ENCODE measurements at regions not wholly inside any gene's neighbourhood (a gene's known extent, or its start where the extent isn't known, plus 50 kb on each side); places are given as distances from the start of the nearest gene placed in this dataset.

GRCh38 chr2:183522489-183523266 is 398.4 kb downstream of the NUP35 start:
- TF ChIP-seq, protein P1, sequence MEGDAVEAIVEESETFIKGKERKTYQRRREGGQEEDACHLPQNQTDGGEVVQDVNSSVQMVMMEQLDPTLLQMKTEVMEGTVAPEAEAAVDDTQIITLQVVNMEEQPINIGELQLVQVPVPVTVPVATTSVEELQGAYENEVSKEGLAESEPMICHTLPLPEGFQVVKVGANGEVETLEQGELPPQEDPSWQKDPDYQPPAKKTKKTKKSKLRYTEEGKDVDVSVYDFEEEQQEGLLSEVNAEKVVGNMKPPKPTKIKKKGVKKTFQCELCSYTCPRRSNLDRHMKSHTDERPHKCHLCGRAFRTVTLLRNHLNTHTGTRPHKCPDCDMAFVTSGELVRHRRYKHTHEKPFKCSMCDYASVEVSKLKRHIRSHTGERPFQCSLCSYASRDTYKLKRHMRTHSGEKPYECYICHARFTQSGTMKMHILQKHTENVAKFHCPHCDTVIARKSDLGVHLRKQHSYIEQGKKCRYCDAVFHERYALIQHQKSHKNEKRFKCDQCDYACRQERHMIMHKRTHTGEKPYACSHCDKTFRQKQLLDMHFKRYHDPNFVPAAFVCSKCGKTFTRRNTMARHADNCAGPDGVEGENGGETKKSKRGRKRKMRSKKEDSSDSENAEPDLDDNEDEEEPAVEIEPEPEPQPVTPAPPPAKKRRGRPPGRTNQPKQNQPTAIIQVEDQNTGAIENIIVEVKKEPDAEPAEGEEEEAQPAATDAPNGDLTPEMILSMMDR (conservative IDR thresholded peaks at IDR 0.05) = no peak
- no peak overlapping the region for H3K27ac ChIP-seq

- H3K27ac ChIP-seq = no peak overlapping the region
- TF ChIP-seq, protein P1 (conservative IDR thresholded peaks at IDR 0.05) = no peak
Measured at GRCh38 chr2:183530333-183530901, 406.2 kb downstream of the NUP35 start.

GRCh38 chr2:183532514-183532913 is 408.3 kb downstream of the NUP35 start:
- H3K27ac ChIP-seq = no peak overlapping the region
- TF ChIP-seq, protein P1 (conservative IDR thresholded peaks at IDR 0.05) = no peak

DNA sequence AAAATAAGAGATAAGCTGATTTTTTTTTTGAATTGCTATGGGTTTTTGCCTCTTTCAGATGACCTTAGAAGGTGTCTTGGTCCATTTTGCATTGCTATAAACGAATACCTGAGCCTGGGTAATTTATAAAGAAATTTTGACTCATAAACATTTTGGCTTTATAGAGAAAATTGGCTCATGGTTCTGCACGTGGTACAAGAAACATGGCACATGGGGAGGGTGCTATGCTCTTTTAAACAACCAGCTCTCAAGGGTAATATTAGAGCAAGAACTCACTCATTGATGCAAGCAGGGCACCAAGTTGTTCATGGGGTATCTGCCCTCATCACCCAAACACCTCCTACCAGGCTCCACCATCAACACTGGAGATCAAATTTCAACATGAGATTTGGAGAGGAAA is 408.8 kb downstream of the NUP35 start:
- TF ChIP-seq, protein P1 (conservative IDR thresholded peaks at IDR 0.05) = no peak
- no peak overlapping the region for H3K27ac ChIP-seq

- H3K27ac ChIP-seq = no peak overlapping the region
- TF ChIP-seq, protein P1 (conservative IDR thresholded peaks at IDR 0.05) = no peak
Measured at GRCh38 chr2:183536290-183536689, 412.0 kb downstream of the NUP35 start.

DNA sequence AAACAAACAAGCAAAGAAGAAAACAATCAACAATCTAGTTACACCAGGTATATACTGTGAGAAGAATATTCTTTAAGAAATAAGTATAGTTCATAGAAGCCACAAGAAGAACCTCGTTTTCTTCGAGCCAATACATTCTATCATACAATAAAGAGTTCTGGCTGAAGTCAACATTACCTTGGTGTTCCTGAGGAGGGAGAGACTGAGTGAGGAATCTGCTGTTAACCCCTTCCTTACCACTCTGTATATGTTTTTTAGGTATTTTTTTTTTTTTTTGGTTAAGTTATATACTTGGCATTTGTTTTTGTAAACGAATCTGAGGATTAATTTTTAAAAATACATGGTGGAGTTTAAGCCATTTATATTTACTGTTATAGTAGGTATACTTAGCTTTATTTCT is 412.5 kb downstream of the NUP35 start:
- TF ChIP-seq, protein P1 (conservative IDR thresholded peaks at IDR 0.05) = no peak

DNA sequence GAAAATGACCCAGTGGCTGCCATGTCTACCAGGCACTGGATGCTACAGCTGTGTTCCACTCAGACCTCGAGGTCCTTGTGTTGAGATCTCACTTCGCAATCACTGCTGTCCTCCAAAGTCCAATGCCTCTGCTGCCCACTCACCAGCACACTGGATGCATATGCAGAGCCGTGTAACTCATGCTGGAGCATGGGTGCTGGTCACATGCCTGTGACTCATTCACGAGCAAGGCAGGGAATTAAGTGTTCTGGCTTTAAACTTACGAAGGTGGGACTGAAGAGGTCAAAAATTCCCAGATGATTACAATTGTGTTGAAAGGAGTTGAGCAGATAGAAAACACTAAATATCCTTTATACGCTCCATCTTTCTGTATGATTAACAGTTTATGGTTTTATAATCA is 417.5 kb downstream of the NUP35 start:
- TF ChIP-seq, protein P1 (conservative IDR thresholded peaks at IDR 0.05) = no peak
- no peak overlapping the region for H3K27ac ChIP-seq

More for the DNA sequence above, 412.5 kb downstream of the NUP35 start:
- H3K27ac ChIP-seq = no peak overlapping the region
